NAMALWA (cell line): ENCODE measurements at regions not wholly inside any gene's neighbourhood (a gene's known extent, or its start where the extent isn't known, plus 50 kb on each side); places are given as distances from the start of the nearest gene placed in this dataset.
"Not testable (repeated sequence)": the region's sequence is repeated elsewhere in the genome, so short reads cannot be mapped to it uniquely, and the experiment has no call there.

ENCODE experiments used
- DNase-seq: peaks from one replicate; pipeline ENCODE4 v3.0.0-alpha.2; 2015; ENCODE audit warnings: low spot score

DNA sequence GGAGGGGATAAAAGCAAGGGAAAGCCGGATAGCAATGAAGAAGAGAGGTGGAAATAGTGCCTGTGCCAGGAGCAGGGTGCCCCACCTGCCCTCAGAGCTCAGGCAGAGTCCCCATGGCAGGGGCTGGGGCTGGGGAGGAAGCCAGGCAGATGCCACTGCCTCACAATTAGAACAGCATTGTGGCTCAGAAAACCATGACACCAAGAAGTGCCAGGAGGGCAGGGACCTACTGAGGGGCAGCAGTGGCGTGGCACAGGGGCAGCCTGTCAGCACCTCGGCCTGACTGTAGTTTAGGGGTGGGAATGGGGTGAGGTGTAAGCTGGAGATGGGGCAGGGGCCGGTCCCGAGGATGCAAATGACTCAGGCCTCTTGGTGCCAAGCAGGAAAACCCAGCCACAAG, 532.1 kb upstream of the B3GAT1 start:
- no peak for DNase-seq

DNA sequence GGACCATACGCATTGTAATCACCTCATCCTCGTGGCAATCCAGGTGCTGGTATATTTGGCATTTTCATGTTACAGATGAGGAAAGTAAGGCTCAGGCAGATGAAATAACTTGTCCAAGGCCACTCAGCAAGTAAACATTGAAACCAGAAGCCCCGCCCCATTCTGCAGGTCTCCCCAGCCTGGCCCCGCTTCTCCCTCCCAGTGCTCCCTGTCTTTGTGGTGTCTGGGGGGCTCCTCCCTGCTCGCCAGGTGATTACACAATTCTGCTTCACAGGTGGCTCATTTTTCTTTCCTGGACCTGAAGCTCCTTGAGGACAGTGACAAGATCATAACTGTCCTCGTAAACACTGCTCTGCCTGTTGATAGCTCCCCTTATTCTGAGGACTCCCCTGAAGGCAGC, 531.5 kb upstream of the B3GAT1 start:
- no peak for DNase-seq

DNA sequence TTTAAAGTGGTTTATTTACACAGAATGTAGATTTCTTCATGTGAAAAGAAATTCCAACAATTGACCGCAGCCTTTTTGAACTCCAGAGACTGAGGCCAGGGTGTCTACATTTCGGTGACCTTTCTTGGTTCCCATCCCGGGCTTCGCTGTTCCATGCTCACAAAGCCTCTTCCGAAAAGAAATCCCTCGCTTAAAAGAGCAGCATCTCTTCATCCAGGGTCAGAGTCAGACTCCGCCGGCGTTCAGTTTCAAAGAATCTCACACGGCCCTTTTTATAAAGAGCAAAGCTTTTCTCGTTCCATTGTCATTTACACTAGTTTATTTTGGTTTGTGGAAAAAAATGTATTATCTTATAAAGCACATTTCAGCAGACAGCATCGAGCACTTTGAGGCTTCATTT, 530.6 kb upstream of the B3GAT1 start:
- no peak for DNase-seq

DNA sequence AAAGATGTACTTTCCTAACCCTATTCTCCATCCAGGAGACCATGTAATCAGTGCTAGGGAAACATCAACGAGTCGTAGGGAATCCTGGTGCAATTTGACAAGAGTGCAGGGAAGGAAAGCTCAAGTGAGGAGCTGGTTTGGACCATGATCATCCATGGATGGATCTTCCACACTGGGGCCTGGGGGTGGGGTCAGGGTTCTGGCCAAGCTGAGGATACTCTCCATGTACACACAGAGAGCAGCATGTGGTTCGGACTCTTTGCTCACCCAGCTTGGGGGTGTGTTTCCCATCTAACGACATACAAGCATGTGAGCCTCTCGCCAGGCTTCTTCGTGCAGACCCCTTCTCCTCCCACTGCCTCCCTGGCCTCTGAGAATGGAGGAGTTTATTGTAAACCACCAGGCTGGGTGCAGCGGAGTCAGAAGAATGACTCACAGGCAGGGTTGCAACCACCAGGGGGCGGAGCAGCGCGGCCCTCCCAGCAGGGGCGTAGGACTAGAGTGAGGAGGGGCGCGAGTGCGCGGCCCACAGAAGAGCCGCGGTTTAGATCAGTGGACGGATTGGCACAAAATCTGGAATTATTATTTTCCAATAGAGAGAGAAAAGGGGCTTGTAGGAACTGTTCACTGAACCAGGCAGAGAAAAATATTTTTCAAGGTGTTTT, 530.0 kb upstream of the B3GAT1 start:
- not testable (repeated sequence) for DNase-seq

DNA sequence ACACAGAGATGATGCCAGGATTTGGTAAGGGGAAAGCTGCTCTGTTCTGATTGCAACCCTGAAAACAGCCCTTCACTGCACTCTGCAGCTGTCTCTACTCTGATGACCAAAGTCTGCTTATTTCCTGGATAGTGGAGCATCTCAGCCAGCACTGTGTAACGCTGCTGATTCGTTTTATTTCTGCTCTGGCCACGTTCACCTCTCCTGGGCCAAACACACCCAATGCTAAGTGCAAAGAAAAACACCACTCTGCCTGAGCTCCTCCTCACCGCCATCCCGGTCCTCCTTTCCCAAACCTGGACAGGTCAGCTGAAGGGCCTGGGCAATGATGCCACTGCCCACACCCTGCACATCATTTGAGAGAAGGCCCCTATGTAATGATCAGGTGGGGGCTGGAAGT, 529.3 kb upstream of the B3GAT1 start:
- DNase-seq: no peak

DNA sequence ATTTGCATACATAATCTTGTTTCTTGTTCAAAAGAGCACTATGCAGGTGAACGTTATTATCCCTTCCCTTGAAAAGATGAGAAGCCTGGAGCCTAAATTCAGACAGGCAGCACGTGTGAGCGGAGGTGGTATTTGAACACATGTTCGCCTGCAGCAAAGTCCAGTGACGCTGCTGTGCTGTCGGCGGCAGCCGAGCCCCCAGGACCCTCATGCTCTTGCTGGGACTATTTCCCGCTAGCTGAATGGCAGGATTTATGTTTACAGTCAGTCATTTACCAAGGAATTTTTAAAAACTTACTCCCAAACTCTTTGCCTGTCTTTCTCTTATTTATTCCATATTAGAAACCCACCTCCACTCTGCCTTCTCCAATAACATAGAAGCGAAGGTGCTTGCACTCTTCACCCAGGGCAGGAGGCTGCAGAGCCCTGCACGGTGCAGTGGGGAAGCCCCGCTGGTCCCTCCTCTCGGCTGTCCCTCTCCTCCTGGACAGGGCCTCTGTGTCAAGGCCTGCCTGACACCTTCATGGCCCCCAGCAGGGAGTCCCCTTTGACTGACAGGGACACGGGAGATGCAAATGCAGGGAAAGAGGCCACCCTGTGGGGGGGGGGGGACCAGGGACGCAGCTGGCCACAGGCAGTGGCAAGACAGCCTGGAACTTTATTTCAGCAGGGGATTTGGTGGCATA, 528.5 kb upstream of the B3GAT1 start:
- DNase-seq: no peak

DNA sequence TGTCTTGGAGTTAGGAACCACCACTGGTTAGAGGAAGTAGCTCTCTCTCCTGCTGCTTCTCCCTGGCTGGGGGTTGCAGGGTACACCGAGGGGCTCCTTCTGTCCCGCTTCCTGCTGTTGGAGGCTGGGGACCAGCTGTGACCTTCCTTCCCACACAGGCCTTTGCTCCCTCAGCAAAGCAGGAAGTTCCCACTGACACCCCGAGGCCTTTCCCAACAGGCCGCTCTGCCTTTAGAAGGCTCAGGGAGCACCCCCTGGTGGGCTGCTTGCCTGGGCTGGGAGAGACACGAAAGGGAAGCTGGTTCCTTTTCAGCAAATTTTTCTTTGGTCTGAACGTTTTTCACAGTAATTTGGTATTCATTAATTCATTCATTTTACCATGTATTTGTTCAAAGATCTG, 527.9 kb upstream of the B3GAT1 start:
- DNase-seq: no peak

DNA sequence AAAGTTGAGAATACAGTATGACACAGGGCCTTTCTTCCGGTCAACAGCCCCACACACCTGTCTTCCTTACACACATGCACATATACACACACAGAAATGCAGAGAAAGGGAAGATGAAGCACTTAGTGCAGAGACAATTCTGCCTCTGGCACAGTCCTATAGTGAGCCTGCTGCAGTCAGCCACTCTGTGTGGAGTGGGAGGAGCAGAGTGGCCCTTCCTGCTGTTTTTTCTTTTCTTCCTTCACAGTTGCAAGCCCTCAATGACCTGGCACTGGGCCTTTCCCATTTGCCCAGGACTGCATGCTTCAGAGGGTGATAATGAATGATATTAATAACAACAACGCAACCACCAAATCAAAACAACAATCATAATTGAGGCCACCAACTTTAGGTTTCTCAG, 527.0 kb upstream of the B3GAT1 start:
- DNase-seq: no peak

DNA sequence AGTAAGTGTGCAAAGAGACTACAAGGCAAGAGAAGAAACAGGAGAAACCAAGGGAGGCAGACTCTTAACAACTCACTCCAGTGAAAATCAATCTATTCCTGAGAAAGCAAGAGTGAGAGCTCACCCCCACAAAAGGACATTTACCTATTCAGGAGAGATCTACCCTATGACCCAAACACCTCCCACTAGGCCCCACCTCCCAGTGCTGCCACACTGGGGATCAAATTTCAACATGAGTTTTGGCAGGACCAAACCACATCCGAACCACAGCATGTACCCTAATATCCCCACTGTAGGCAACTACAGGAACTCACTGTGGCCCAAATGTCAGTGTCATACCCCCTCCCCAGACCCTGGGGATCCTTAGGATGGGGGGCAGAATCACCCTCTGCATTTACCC, 526.2 kb upstream of the B3GAT1 start:
- no peak for DNase-seq

DNA sequence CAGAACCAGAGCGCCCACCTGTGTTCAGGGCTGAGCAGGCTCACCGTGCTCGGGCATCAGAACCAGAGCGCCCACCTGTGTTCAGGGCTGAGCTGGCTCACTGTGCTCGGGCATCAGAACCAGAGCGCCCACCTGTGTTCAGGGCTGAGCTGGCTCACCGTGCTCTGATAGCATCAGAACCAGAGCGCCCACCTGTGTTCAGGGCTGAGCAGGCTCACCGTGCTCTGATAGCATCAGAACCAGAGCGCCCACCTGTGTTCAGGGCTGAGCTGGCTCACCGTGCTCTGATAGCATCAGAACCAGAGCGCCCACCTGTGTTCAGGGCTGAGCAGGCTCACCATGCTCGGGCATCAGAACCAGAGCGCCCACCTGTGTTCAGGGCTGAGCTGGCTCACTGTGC, 525.2 kb upstream of the B3GAT1 start:
- DNase-seq: not testable (repeated sequence)

DNA sequence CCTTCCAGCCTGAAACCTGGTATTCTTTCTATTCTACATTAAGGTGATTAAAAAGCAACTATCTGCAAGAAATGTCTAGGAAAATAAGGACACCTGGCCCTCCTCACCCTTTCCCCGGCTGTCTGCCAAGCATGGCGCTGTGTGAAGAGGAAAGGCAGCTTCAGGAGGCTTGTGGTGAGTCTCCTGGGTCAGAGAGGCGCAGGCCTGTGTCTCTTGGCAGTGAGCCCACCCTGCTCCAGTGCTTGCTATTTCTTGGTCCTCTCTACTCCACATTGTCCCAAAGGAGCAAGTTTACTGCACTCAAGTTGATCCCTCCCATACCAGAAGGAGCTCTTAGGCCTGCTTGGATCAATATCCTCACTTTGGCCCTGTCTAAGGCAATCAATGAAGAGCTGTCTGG, 520.7 kb upstream of the B3GAT1 start:
- no peak for DNase-seq

DNA sequence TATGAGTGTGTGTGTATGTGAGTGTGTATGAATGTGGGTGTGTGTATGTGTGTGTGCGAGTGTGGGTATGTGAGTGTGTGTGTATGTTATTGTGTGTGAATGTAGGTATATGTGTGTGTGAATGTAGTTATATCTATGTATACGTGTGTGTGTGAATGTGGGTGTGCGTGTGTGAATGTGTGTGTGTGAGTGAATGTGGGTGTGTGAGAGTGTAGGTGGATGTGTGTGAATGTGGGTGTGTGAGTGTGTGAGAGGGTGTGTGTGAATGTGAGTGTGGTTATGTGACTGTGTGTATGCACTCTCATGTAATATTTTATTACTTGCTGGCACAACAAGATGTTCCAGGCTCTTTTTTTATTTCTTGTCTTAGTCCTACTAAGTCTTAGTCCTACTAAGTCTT, 513.4 kb upstream of the B3GAT1 start:
- DNase-seq: no peak

DNA sequence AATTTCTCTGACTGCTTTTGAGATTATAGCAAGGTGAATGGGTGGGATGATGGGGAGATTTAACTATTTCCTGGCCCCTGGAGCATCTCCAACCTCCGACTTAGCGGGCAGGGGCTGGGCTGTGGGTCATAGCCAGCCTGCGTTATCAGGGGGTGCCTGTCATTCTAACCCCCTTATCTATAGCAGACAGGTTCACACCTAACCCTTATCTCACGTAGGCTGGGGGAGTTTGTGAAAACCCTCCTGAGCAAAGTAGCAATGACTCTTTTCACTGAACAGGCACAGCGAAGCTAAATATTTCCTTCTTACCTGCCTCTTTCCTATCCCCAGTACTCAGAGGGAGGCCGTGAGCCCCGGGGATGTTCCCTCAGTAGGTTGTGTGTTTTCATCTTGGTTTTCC, 511.4 kb upstream of the B3GAT1 start:
- no peak for DNase-seq

DNA sequence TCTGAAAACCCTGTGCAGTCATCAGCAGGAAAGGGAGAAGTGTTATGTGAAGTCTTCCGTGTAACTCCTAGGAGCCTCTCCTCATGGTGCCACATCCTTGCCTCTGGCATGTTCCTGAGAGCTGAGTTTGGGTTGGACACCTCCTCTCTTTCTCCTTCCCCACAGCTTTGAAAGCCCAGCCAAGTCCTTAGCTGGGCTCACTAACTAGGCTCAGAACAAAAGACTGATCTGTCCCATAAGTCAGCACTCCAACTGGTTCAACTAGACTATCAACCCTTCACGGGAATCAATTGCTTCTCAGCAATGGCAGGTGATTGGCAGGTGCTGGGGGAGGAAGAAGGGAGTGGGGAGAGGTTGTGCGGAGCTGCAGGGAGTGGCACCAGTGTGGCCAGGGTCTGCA, 509.9 kb upstream of the B3GAT1 start:
- DNase-seq: no peak

DNA sequence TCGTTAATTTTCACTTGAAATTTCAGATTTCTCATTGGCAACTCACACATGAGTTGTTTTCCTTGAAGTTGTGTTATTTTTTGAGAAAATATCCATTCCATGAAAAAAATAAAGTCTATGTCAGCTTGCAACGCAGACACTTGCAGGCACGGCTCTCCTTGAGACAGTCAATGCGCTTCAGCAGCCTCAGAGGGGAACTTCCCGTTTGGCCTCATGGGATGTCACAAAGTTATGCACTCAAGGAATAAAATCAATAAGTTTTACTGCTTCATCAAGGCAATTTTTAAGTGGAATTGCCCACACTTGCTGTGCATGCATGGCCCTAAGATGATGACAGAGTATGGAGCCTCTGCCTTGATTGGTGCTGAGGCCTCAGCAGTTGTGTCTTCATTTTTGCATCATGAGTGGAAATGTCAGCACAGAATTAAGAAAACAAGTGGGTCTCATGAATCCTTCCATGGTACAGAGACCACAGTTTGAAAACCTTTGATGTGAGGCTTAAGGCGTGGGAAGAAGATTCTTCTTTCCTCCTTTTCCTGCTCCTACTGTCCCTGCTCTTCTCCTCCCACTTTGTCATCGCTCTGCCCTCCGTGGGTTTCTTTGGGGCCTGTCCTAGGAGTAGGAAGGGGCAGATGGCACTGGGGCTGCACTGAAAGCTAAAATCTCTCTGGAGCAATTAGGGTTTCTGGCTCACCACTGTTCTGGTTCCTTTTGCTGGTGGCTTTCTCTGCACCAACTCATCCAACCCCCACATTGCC, 509.0 kb upstream of the B3GAT1 start:
- no peak for DNase-seq

DNA sequence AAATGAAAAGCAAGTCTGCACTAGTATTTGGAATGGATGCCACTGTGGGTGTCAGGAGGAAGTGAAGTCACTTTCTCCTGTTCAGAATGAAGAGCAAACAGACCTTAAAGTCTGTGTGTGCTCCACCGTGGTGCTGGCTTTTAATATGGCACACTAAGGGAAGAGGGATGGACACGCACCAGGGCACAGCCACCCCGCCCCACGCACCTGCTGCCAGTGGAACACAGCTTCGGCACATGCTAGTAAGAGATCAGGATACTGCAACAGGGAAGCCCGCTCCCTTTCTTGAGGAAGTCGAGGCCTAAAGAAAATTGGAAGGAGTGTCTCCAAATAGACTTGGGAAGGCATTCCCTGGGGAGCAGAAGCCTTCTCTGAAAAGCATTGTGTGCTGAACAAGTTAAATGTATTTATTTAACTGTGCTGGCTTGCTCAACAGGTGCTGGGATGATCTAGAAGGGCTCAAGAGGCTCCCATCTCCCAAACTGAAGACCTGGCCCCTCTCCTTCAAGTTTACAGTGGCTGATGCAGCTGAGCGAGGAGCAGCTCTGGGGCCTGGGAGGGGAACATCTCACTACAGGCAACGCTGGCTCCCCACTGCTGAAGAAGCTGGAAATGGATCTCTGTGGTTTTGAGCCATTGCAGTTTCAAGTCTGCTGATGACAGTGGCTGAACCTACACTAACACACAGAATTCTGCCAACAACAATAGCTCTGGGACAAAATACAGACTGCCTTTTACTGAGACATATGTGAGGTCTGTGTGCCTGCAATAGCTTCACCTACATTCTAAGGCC, 504.6 kb upstream of the B3GAT1 start:
- DNase-seq: no peak

DNA sequence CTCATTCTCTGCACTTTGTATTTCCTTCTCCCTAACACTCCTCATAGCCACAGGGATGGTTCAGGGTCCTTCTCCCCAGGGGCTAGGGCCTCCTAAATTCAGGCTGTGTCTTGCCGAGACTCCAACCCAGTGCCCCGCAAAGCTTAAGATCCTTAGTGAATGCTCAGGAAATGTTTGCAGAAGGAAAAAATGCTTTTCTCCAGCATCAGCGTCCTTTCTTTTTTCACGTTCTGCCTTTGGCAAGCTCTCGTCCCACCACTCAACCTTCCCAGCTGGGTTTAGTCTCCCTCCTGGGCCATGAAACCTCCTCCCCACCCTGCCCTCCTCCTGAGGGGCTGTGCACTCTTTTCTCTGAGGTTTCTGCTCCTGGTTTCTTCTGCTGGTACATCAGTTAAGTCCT, 503.8 kb upstream of the B3GAT1 start:
- DNase-seq: no peak

DNA sequence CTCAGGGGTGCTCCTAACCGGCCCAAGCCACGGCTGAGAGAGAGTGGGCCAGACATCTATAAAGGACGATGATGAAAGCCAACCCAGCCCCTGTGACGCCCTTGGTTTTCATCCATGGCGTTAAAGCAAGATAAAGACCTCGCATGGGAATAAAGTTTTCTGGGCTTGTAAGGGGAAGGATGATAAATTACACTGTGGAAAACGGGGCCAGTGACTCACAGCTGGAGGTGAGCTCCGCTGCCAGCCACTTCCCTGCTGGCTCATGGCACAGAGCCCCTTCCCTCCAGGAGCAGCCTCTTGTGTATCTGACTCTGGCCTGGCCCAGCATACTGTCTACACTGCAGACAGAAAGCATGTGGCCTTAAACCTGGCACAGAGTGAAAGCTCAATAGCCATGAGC, 503.2 kb upstream of the B3GAT1 start:
- no peak for DNase-seq

DNA sequence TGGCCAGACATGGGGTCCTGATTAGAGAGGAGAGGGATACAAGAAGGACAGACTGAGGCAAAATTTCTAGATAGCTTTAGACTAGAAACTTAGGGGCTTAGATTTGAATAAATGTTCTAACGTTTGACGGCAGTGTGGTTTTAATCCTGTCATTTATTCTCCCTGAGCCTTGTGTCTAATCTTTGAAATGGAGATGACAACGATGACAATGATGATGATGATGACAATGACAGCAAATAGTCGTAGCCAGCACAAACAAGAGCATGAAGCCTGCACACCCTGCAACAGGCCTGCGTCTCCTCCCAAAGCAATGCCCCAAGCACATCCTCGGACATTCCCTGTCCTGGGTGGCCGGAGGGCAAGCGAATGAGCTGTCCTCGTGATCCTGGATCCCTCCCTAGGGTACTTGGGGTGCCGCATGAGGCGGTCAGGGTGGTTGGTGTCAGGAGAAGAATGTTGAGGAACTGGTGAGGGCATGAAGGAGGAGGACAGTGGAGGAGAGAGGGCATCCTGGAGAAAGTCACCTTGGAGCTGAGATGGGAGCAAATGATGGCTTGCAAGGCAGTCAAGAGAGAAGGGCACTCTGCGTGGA, 502.1 kb upstream of the B3GAT1 start:
- no peak for DNase-seq

DNA sequence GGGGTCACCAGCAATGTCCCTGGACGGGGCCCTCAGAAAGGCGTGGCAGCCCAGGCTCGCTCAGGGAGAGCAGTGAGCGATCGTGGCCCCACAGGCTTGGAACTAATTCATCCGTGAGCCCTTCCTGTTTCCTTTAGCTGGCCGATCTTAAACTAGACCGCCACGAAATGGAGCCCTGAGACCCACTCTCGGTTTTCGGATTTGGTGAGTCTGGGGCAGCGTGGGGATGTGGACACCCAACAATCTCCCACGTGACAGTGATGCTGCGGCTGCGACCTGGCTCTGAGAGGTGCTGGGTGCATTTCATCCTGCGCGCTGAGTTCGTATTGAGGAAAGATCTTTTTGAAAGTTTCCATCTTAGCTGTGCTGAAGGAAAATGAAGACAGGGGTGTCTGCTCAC, 501.3 kb upstream of the B3GAT1 start:
- DNase-seq: no peak

DNA sequence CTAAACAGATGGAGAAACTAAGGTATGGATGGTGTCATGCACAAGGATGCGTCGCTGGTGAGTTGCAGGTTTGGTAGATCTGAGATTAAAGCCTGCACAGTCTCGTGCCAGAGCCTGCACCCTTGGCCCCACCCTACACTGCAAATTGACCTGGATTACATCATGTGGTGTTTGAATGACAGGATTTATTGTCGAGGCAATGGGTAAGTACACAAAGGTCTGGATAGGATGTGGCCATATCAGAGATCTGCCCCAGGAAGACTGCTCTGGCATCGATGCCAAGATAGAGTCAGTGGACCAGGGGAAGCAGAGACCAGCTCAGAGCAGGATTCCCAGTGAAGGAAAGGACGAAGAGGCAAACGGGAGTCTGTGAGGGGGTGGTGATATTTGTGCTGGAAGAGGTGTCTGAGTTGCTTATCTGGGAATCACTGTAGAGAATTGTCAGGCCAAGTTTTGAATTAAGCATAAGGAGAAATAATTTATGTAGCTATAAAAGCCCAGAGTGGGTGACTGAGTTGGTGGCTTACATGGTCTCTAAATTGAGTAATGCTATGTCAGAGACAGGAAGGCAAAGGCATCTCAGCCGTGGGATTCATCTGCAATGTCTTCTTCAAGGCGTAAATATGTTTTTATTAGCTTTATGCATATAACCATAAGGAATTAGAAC, 499.6 kb upstream of the B3GAT1 start:
- no peak for DNase-seq

DNA sequence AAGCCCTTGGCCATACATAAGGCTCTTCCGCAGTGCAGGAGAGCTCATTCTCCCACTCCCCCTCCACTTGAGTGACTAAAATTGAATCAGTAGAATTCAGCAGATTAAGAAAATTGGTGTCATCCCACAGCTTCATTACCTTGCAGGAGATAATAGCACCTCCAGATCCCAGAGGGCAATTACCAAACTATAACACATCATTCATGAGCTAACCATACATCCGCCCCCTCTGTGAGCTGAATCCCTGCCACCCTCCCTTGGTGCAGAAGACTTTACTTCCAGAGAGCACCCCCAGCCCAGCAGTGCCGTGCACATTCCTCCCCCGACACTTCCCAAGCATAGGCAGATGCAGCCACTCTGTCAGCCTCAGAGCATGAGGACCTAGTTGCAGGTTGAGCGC, 496.5 kb upstream of the B3GAT1 start:
- no peak for DNase-seq
